ENCODE measurements at regions not wholly inside any gene's neighbourhood (a gene's known extent, or its start where the extent isn't known, plus 50 kb on each side); places are given as distances from the start of the nearest gene placed in this dataset.

DNA sequence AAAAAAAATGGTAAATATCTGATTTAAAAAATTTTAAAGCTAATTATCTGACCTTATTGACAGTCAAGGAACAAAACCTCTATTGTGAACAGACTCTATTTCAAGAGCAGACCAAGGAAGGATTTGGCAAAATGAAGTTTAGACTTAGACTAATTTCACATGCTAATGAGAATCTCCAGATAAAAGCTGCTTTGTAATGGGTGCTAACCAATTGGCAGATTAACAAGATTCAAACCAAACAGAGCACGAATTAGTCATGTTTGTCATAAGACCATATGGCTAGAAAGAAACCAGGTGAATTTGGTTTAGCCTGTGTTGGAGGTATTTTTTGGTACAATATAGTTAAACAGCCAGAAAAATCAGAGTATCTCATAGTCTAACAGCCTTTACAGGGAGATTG, 429.1 kb upstream of the NFE2L3 start:
- no peaks in the 10 kb centered on the region for H3K4me1 Mint-ChIP-seq (ENCODE audit: low read depth)
- no peak overlapping the region for H3K4me3 ChIP-seq (ENCODE audit: low read length)
- H3K9me3 ChIP-seq (ENCODE audit: control insufficient read depth in 1 of 2, insufficient read depth in 1 of 2, low read length in 2 of 2) = no peaks in the 10 kb centered on the region
- ChIA-PET POLR2A (no interaction called here), CTCF (interaction anchor here (0.6 kb wide), 1 partner anchor 10 kb away, joined by 3 read pairs; no protein-coding TSS in a partner anchor)
- H3K4me1 ChIP-seq (ENCODE audit: insufficient read depth, low read length) = no peaks in the 10 kb centered on the region
- no peak overlapping the region for H3K27ac Mint-ChIP-seq
- no peak for ATAC-seq (ENCODE audit: poor library complexity)
- H3K27ac ChIP-seq (ENCODE audit: low read depth in 1 of 2, low read length in 2 of 2) = no peak overlapping the region
- intact Hi-C loops (cut with DNase I, micrococcal nuclease) = no loop called here
- no peaks in the 10 kb centered on the region for H3K9me3 Mint-ChIP-seq
- DNase-seq = no peak
- no peaks in the 10 kb centered on the region for H3K36me3 Mint-ChIP-seq (ENCODE audit: low read depth)
- H3K27me3 ChIP-seq (ENCODE audit: control insufficient read depth in 1 of 2, insufficient read depth in 2 of 2, low read length in 2 of 2) = no peaks in the 10 kb centered on the region
- no peak overlapping the region for H3K4me3 Mint-ChIP-seq
- no peaks in the 10 kb centered on the region for H3K36me3 ChIP-seq (ENCODE audit: insufficient read depth, low read length)
- H3K27me3 Mint-ChIP-seq = peaks cover 14% of the 10 kb centered on the region
- TF ChIP-seq, protein P1, sequence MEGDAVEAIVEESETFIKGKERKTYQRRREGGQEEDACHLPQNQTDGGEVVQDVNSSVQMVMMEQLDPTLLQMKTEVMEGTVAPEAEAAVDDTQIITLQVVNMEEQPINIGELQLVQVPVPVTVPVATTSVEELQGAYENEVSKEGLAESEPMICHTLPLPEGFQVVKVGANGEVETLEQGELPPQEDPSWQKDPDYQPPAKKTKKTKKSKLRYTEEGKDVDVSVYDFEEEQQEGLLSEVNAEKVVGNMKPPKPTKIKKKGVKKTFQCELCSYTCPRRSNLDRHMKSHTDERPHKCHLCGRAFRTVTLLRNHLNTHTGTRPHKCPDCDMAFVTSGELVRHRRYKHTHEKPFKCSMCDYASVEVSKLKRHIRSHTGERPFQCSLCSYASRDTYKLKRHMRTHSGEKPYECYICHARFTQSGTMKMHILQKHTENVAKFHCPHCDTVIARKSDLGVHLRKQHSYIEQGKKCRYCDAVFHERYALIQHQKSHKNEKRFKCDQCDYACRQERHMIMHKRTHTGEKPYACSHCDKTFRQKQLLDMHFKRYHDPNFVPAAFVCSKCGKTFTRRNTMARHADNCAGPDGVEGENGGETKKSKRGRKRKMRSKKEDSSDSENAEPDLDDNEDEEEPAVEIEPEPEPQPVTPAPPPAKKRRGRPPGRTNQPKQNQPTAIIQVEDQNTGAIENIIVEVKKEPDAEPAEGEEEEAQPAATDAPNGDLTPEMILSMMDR (IDR thresholded peaks at IDR 0.05) = no peak

DNA sequence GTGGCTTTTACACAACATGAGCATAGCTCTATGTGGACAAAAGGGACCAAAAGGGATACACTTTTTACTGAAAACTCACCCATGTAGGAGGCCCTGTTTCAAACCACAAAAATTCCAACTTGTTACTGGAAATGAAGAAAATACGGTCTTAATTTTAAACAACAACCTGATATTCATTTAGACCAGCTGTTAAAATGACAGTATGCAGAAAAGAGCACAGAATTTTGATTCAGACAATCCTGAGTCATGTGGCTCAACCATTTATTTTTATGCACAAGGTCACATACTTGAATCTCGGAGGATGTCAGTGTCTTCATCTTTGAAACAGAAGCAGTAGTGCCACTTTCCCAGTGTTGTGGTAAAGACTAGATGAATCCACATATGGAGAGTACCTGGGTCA, 426.5 kb upstream of the NFE2L3 start:
- ChIA-PET POLR2A (no interaction called here), CTCF (interaction anchor here (1.1 kb wide), 1 partner anchor 9 kb away, joined by 3 read pairs; no protein-coding TSS in a partner anchor)
- Histone ChIP-seq H3K4me3 (ENCODE audit: low read length) (no peak overlapping the region), H3K27ac (ENCODE audit: low read depth in 1 of 2, low read length in 2 of 2) (no peak overlapping the region), H3K9me3 (ENCODE audit: control insufficient read depth in 1 of 2, insufficient read depth in 1 of 2, low read length in 2 of 2) (no peaks in the 10 kb centered on the region), H3K36me3 (ENCODE audit: insufficient read depth, low read length) (no peaks in the 10 kb centered on the region), H3K4me1 (ENCODE audit: insufficient read depth, low read length) (no peaks in the 10 kb centered on the region), H3K27me3 (ENCODE audit: control insufficient read depth in 1 of 2, insufficient read depth in 2 of 2, low read length in 2 of 2) (no peaks in the 10 kb centered on the region)
- TF ChIP-seq, protein P1 (IDR thresholded peaks at IDR 0.05) = no peak
- no peaks in the 10 kb centered on the region for H3K4me1 Mint-ChIP-seq (ENCODE audit: low read depth)
- peaks cover 4% of the 10 kb centered on the region for H3K27me3 Mint-ChIP-seq
- no peaks in the 10 kb centered on the region for H3K9me3 Mint-ChIP-seq
- intact Hi-C loops (cut with DNase I, micrococcal nuclease) = no loop called here
- DNase-seq (no peak), ATAC-seq (ENCODE audit: poor library complexity) (no peak)
- H3K4me3 Mint-ChIP-seq = no peak overlapping the region
- no peaks in the 10 kb centered on the region for H3K36me3 Mint-ChIP-seq (ENCODE audit: low read depth)
- H3K27ac Mint-ChIP-seq = no peak overlapping the region

DNA sequence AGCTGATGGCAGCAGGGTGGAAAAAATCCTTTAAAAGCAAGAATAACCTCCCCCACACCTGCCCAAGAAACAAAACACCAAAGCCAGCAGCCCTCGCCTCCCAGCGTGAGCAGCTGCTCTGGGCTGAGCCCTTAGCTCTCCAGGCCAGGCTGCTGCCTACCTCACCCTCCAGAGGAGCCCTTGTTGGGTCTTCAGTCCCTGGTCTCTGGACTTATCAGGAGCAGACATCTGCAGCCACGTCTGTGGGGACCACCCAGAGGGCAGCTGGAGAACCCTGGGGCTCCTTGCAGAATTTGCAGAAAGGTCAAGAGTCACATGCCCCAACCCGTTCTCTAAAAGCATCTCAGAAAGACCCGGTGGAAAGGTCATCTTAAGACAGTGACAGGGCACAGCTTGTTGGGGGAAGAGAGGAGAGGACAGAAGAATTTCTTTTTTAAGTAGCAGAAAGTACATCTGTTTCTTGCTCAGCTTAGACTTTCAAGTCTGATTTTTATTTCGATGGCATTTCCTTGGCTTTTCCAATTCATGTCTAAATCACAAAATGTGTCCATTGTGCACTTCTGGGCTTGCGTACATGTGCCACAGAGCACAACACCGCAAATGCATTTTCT, 425.7 kb upstream of the NFE2L3 start:
- CTCF ChIA-PET = no interaction called here
- H3K27me3 ChIP-seq (ENCODE audit: control insufficient read depth in 1 of 2, insufficient read depth in 2 of 2, low read length in 2 of 2) = no peaks in the 10 kb centered on the region
- H3K36me3 ChIP-seq (ENCODE audit: insufficient read depth, low read length) = no peaks in the 10 kb centered on the region
- no peak overlapping the region for H3K27ac ChIP-seq (ENCODE audit: low read depth in 1 of 2, low read length in 2 of 2)
- H3K9me3 Mint-ChIP-seq = no peaks in the 10 kb centered on the region
- DNase-seq (no peak), ATAC-seq (ENCODE audit: poor library complexity) (no peak)
- no peak overlapping the region for H3K4me3 Mint-ChIP-seq
- H3K9me3 ChIP-seq (ENCODE audit: control insufficient read depth in 1 of 2, insufficient read depth in 1 of 2, low read length in 2 of 2) = no peaks in the 10 kb centered on the region
- H3K4me1 Mint-ChIP-seq (ENCODE audit: low read depth) = no peaks in the 10 kb centered on the region
- intact Hi-C loops (cut with DNase I, micrococcal nuclease) = no loop called here
- no peak overlapping the region for H3K27ac Mint-ChIP-seq
- TF ChIP-seq, protein P1 (IDR thresholded peaks at IDR 0.05) = no peak
- H3K4me3 ChIP-seq (ENCODE audit: low read length) = no peak overlapping the region
- POLR2A ChIA-PET = no interaction called here
- H3K27me3 Mint-ChIP-seq = peaks cover 4% of the 10 kb centered on the region
- no peaks in the 10 kb centered on the region for H3K36me3 Mint-ChIP-seq (ENCODE audit: low read depth)
- H3K4me1 ChIP-seq (ENCODE audit: insufficient read depth, low read length) = no peaks in the 10 kb centered on the region
